ENCODE measurements at regions not wholly inside any gene's neighbourhood (a gene's known extent, or its start where the extent isn't known, plus 50 kb on each side); places are given as distances from the start of the nearest gene placed in this dataset.

GRCh38 chr2:193583638-193584400 is 1389.1 kb upstream of the TMEFF2 start:
- no peak for DNase-seq

- no peak for DNase-seq
Observed at GRCh38 chr2:193581807-193582206, 1387.1 kb upstream of the TMEFF2 start.

GRCh38 chr2:193580176-193580950 is 1385.6 kb upstream of the TMEFF2 start:
- DNase-seq: no peak

GRCh38 chr2:193566886-193567285 is 1372.2 kb upstream of the TMEFF2 start:
- DNase-seq: no peak

GRCh38 chr2:193566276-193566675 is 1371.5 kb upstream of the TMEFF2 start:
- DNase-seq: no peak

- DNase-seq: no peak
Observed at GRCh38 chr2:193562031-193562430, 1367.3 kb upstream of the TMEFF2 start.

- no peak for DNase-seq
Observed at GRCh38 chr2:193561054-193561453, 1366.3 kb upstream of the TMEFF2 start.

GRCh38 chr2:193556766-193557470 is 1362.2 kb upstream of the TMEFF2 start:
- DNase-seq: no peak

GRCh38 chr2:193549661-193550060 is 1354.9 kb upstream of the TMEFF2 start:
- no peak for DNase-seq

GRCh38 chr2:193542762-193543161 is 1348.0 kb upstream of the TMEFF2 start:
- no peak for DNase-seq

- no peak for DNase-seq
Observed at GRCh38 chr2:193539188-193539587, 1344.5 kb upstream of the TMEFF2 start.

- no peak for DNase-seq
Observed at GRCh38 chr2:193538061-193538460, 1343.3 kb upstream of the TMEFF2 start.

- no peak for DNase-seq
Observed at GRCh38 chr2:193537531-193537930, 1342.8 kb upstream of the TMEFF2 start.

- no peak for DNase-seq
Observed at GRCh38 chr2:193528458-193528857, 1333.7 kb upstream of the TMEFF2 start.

- DNase-seq: no peak
Observed at GRCh38 chr2:193527146-193527545, 1332.4 kb upstream of the TMEFF2 start.

- no peak for DNase-seq
Observed at GRCh38 chr2:193523662-193524061, 1328.9 kb upstream of the TMEFF2 start.

GRCh38 chr2:193521523-193521922 is 1326.8 kb upstream of the TMEFF2 start:
- DNase-seq: no peak

GRCh38 chr2:193520709-193521458 is 1326.2 kb upstream of the TMEFF2 start:
- DNase-seq: no peak

- DNase-seq: no peak
Observed at GRCh38 chr2:193518041-193518817, 1323.5 kb upstream of the TMEFF2 start.

GRCh38 chr2:193517615-193518014 is 1322.9 kb upstream of the TMEFF2 start:
- no peak for DNase-seq

GRCh38 chr2:193506035-193506434 is 1311.3 kb upstream of the TMEFF2 start:
- DNase-seq: no peak

- DNase-seq: no peak
Observed at GRCh38 chr2:193505620-193506019, 1310.9 kb upstream of the TMEFF2 start.
